ENCODE measurements at regions not wholly inside any gene's neighbourhood (a gene's known extent, or its start where the extent isn't known, plus 50 kb on each side); places are given as distances from the start of the nearest gene placed in this dataset.

DNA sequence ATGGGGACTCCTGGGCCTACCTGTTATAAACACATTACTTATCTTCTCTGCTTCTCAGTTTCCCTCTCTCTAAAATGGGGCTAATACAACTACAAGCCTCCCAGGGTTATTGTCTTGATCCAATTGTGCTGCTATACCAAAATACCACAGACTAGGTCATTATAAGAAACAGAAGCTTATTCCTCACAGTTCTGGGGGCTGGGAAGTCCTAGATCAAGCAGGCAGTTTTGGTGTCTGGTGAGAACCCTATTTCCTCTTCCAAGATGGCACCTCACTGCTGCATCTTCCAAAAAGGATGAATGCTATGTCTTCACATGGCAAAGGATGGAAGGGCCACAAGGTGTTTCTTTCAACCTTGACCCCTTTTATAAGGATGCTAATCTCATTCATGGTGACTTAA, 732.9 kb upstream of the TBX3 start:
- no peak for TF ChIP-seq GATA2 (IDR thresholded peaks at IDR 0.05; ENCODE audit: low read depth, low read length)
- TF ChIP-seq GATA3 (IDR thresholded peaks at IDR 0.05; ENCODE audit: low read depth, low read length) = no peak
